H1 (cell line): ENCODE measurements at regions not wholly inside any gene's neighbourhood (a gene's known extent, or its start where the extent isn't known, plus 50 kb on each side); places are given as distances from the start of the nearest gene placed in this dataset.
A peak's percentile ranks its signal among the peaks of the same experiment; 100 is the strongest.

ENCODE experiments used
- CTCF ChIA-PET: fragments of 300-600 bp; sonication (Branson Sonifier 250); formaldehyde crosslinking; loops from one replicate; lab custom pipeline; 2021; ENCODE audit not compliant: partially characterized antibody; lab: Charles Lee
- POLR2A ChIA-PET: fragments of 300-600 bp; sonication (Branson Sonifier 250); formaldehyde crosslinking; loops from one replicate; lab custom pipeline; 2021; ENCODE audit warnings: inconsistent platforms; ENCODE audit not compliant: partially characterized antibody; lab: Charles Lee
- DNase-seq, 2 experiments: peaks; one replicate each; pipeline versions ENCODE4 v3.0.0 to v3.0.0-alpha.2; 2010 to 2022; ENCODE audit warnings: low spot score in 2 of 2, low read depth in 1 of 2, mixed read lengths in 1 of 2
- FAIRE-seq: peaks from 2 replicates; lab custom pipeline; 2011; peaks lifted over from hg19 to GRCh38; lab: Jason Lieb, UNC
- H2AFZ ChIP-seq: 2 replicates; pipeline ENCODE4 v1.8.1; 2012; ENCODE audit warnings: low read length, inconsistent platforms
- H2AK5ac ChIP-seq: 2 replicates; pipeline ENCODE4 v1.6.1; 2013; ENCODE audit warnings: low read depth, low read length
- H2BK120ac ChIP-seq: replicated peaks from 2 replicates; pipeline ENCODE3; 2013; ENCODE audit warnings: low read depth, low read length, inconsistent platforms
- H2BK12ac ChIP-seq: 2 replicates; pipeline ENCODE4 v1.6.1; 2013; ENCODE audit warnings: low read depth, low read length
- H2BK15ac ChIP-seq: 2 replicates; pipeline ENCODE4 v1.6.1; 2013; ENCODE audit warnings: low read length
- H2BK20ac ChIP-seq: 2 replicates; pipeline ENCODE4 v1.6.1; 2013; ENCODE audit warnings: low read length
- H2BK5ac ChIP-seq: 2 replicates; pipeline ENCODE4 v1.6.1; 2013; ENCODE audit warnings: low read depth, low read length
- H3K14ac ChIP-seq: 2 replicates; pipeline ENCODE4 v1.6.1; 2013; ENCODE audit warnings: inconsistent platforms; ENCODE audit not compliant: insufficient read length
- H3K18ac ChIP-seq: 2 replicates; pipeline ENCODE4 v1.6.1; 2013; ENCODE audit warnings: low read length; ENCODE audit errors: extremely low read depth
- H3K23ac ChIP-seq: 2 replicates; pipeline ENCODE4 v1.6.1; 2013; ENCODE audit warnings: inconsistent platforms; ENCODE audit not compliant: insufficient read length
- H3K23me2 ChIP-seq: 2 replicates; pipeline ENCODE4 v1.6.1; 2013; ENCODE audit warnings: low read depth, low read length
- H3K27ac ChIP-seq: 2 replicates; pipeline ENCODE4 v1.6.1; 2011; ENCODE audit warnings: low read depth, low read length, inconsistent platforms
- H3K27me3 ChIP-seq, 4 experiments: replicated peaks in 1 of 4; 1 replicate in 1 of 4; 2 replicates in 3 of 4; pipeline versions ENCODE4 v1.6.1 to v1.8.1; 2011 to 2013; ENCODE audit warnings: low read length in 3 of 4, mild to moderate bottlenecking in 3 of 4, inconsistent platforms in 2 of 4, mixed read lengths in 2 of 4, moderate library complexity in 1 of 4; ENCODE audit not compliant: control insufficient read depth in 3 of 4, insufficient read depth in 3 of 4; ENCODE audit errors: extremely low read depth in 1 of 4
- H3K36me3 ChIP-seq, 4 experiments: 2 replicates each; pipeline versions ENCODE4 v1.6.1 to v1.8.1; 2011 to 2013; ENCODE audit warnings: mild to moderate bottlenecking in 4 of 4, low read length in 3 of 4, moderate library complexity in 2 of 4, control low read depth in 1 of 4, inconsistent platforms in 1 of 4; ENCODE audit not compliant: insufficient read depth in 4 of 4, control insufficient read depth in 2 of 4
- H3K4ac ChIP-seq: replicated peaks from 2 replicates; pipeline ENCODE3; 2013; ENCODE audit warnings: low read length, low read depth, mixed read lengths, inconsistent platforms; ENCODE audit not compliant: insufficient read length
- H3K4me1 ChIP-seq, 4 experiments: replicated peaks in 1 of 4; 1 replicate in 1 of 4; 2 replicates in 3 of 4; pipeline versions ENCODE4 v1.6.1 to v1.8.1; 2011 to 2013; ENCODE audit warnings: low read length in 3 of 4, inconsistent platforms in 2 of 4, mixed read lengths in 1 of 4; ENCODE audit not compliant: insufficient read depth in 4 of 4, control insufficient read depth in 3 of 4
- H3K4me2 ChIP-seq, 2 experiments: 2 replicates each; pipeline versions ENCODE4 v1.6.1 to v1.8.1; 2011 to 2013; ENCODE audit warnings: low read depth in 2 of 2, low read length in 2 of 2, control low read depth in 1 of 2, inconsistent platforms in 1 of 2, mild to moderate bottlenecking in 1 of 2; ENCODE audit not compliant: insufficient read depth in 1 of 2
- H3K4me3 ChIP-seq, 4 experiments: fragments of 200-600, 300-600 bp in 1 of 4; sonication (generic), shearing (Covaris generic), sonication (Bioruptor Twin) in 1 of 4; 2 replicates each; pipeline versions ENCODE4 v1.5.1 to v1.8.1; 2011 to 2016; ENCODE audit warnings: low read length in 4 of 4, low read depth in 3 of 4, control low read depth in 2 of 4, inconsistent platforms in 2 of 4, mild to moderate bottlenecking in 2 of 4, mixed read lengths in 1 of 4, moderate library complexity in 1 of 4; ENCODE audit not compliant: insufficient read depth in 2 of 4; ENCODE audit errors: extremely low read depth in 1 of 4
- H3K56ac ChIP-seq: replicated peaks from 2 replicates; pipeline ENCODE3; 2013; ENCODE audit warnings: low read depth, mild to moderate bottlenecking, mixed read lengths, low read length, inconsistent platforms; ENCODE audit not compliant: insufficient read length
- H3K79me1 ChIP-seq: 2 replicates; pipeline ENCODE4 v1.6.1; 2013; ENCODE audit warnings: low read depth, low read length, control low read depth
- H3K79me2 ChIP-seq, 2 experiments: 2 replicates each; pipeline versions ENCODE4 v1.6.1 to v1.8.1; 2012 to 2013; ENCODE audit warnings: low read length in 2 of 2, mild to moderate bottlenecking in 2 of 2, inconsistent platforms in 1 of 2; ENCODE audit not compliant: insufficient read depth in 2 of 2, control insufficient read depth in 1 of 2
- H3K9ac ChIP-seq, 4 experiments: replicated peaks in 1 of 4; 1 replicate in 1 of 4; 2 replicates in 3 of 4; pipeline versions ENCODE4 v1.6.1 to v1.8.1; 2011 to 2013; ENCODE audit warnings: low read depth in 3 of 4, low read length in 3 of 4, control low read depth in 2 of 4, mild to moderate bottlenecking in 2 of 4, moderate library complexity in 2 of 4, inconsistent platforms in 1 of 4; ENCODE audit errors: extremely low read depth in 1 of 4
- H3K9me3 ChIP-seq, 2 experiments: 2 replicates each; pipeline versions ENCODE4 v1.6.1 to v1.8.1; 2012 to 2013; ENCODE audit warnings: mild to moderate bottlenecking in 2 of 2, moderate library complexity in 2 of 2, control low read depth in 1 of 2, inconsistent platforms in 1 of 2, low read depth in 1 of 2, low read length in 1 of 2, mixed read lengths in 1 of 2; ENCODE audit not compliant: insufficient read depth in 2 of 2
- H4K20me1 ChIP-seq, 2 experiments: replicated peaks in 1 of 2; 2 replicates each; pipeline versions ENCODE3 to v1.8.1; 2011 to 2013; ENCODE audit warnings: inconsistent platforms in 2 of 2, low read length in 2 of 2, mild to moderate bottlenecking in 1 of 2; ENCODE audit not compliant: insufficient read depth in 2 of 2, control insufficient read depth in 1 of 2
- H4K5ac ChIP-seq: 2 replicates; pipeline ENCODE4 v1.6.1; 2013; ENCODE audit warnings: low read length, low read depth, mixed read lengths, inconsistent platforms; ENCODE audit not compliant: insufficient read length
- H4K8ac ChIP-seq: 2 replicates; pipeline ENCODE4 v1.8.0; 2013; ENCODE audit warnings: mild to moderate bottlenecking, moderate library complexity, low read length, inconsistent platforms; ENCODE audit not compliant: insufficient read depth; ENCODE audit errors: extremely low read depth
- H4K91ac ChIP-seq: replicated peaks from 2 replicates; pipeline ENCODE3; 2013; ENCODE audit warnings: low read length, mixed read lengths, inconsistent platforms; ENCODE audit not compliant: insufficient read length
- BCL11A ChIP-seq, 2 experiments: IDR thresholded peaks; one replicate each; pipeline ENCODE4 v1.6.1; 2011; ENCODE audit warnings: low read depth in 2 of 2, low read length in 2 of 2, mild to moderate bottlenecking in 2 of 2
- CTCF ChIP-seq, 3 experiments: IDR thresholded peaks; 1 replicate in 2 of 3; 2 replicates in 1 of 3; pipeline versions ENCODE4 v1.5.1 to v1.6.1; 2011; ENCODE audit warnings: low read length in 3 of 3, mild to moderate bottlenecking in 3 of 3, inconsistent platforms in 2 of 3, low read depth in 1 of 3, moderate library complexity in 1 of 3; ENCODE audit not compliant: insufficient read depth in 1 of 3; ENCODE audit errors: control extremely low read depth in 1 of 3
- MAFK ChIP-seq: IDR thresholded peaks from 2 replicates; pipeline ENCODE4 v1.6.1; 2012; ENCODE audit warnings: low read depth, mild to moderate bottlenecking, improper control_type of control experiment, low read length
- RBBP5 ChIP-seq: IDR thresholded peaks from 2 replicates; pipeline ENCODE4 v1.7.1; 2012; ENCODE audit warnings: low read depth, mild to moderate bottlenecking, inconsistent platforms, low read length, moderate library complexity, borderline replicate concordance
- RXRA ChIP-seq: IDR thresholded peaks from 2 replicates; pipeline ENCODE4 v1.6.1; 2011; ENCODE audit warnings: low read depth, mild to moderate bottlenecking, low read length, moderate library complexity; ENCODE audit not compliant: insufficient read depth
- SP2 ChIP-seq: IDR thresholded peaks from 2 replicates; pipeline ENCODE4 v1.6.1; 2012; ENCODE audit warnings: mild to moderate bottlenecking, low read length, inconsistent platforms
- WGBS, 2 experiments: shearing (Covaris generic) in 1 of 2; methylation state at CpG; one replicate each; pipeline versions ENCODE4 v1.1.6 to v1.1.7; 2013 to 2015; ENCODE audit warnings: low lambda C conversion rate in 2 of 2, mixed read lengths in 2 of 2, inconsistent platforms in 1 of 2, low coverage in 1 of 2, missing lambda C conversion rate in 1 of 2; ENCODE audit not compliant: insufficient replicate concordance in 2 of 2, insufficient coverage in 1 of 2, insufficient read length in 1 of 2; ENCODE audit errors: extremely low coverage in 1 of 2, missing lambda C conversion rate in 1 of 2; 5-methylcytosine and 5-hydroxymethylcytosine counted together

- no peaks in the 10 kb centered on the region for H3K27me3 ChIP-seq
- 87% methylated on average over 2 of the region's 2 CpGs; no CpG with 5 or more reads in 1 of the 2 experiments for WGBS, 2 experiments
Observed at GRCh38 chr3:5732081-5732480, 544.6 kb downstream of the EDEM1 start.

More at GRCh38 chr3:5732081-5732480, 544.6 kb downstream of the EDEM1 start:
- no peaks in the 10 kb centered on the region for H3K79me2 ChIP-seq
- H4K20me1 ChIP-seq = no peaks in the 10 kb centered on the region
- H3K23ac ChIP-seq = no peak overlapping the region
- DNase-seq (no peak), FAIRE-seq (no peak)
- H2BK12ac ChIP-seq = no peak overlapping the region
- CTCF ChIA-PET = interaction anchor here (1.0 to 3.8 kb wide), 12 partner anchors 9 to 939 kb away, joined by 3 to 30 read pairs (median 4); no protein-coding TSS in a partner anchor
- H3K23me2 ChIP-seq = no peaks in the 10 kb centered on the region
- H3K4me2 ChIP-seq = no peak overlapping the region
- no peak overlapping the region for H3K27ac ChIP-seq
- H3K14ac ChIP-seq = no peak overlapping the region
- no peak overlapping the region for H3K4ac ChIP-seq
- no peak overlapping the region for H3K9ac ChIP-seq
- no peak overlapping the region for H3K4me3 ChIP-seq
- no peak overlapping the region for H2BK120ac ChIP-seq
- H4K91ac ChIP-seq = no peak overlapping the region
- no peaks in the 10 kb centered on the region; a peak in 1 of 4 replicates for H3K9me3 ChIP-seq
- H3K36me3 ChIP-seq = no peaks in the 10 kb centered on the region
- H2BK20ac ChIP-seq = no peak overlapping the region
- POLR2A ChIA-PET = no interaction called here
- TF ChIP-seq CTCF (IDR thresholded peaks at IDR 0.05; ENCODE audit: control extremely low read depth in 1 of 3, insufficient read depth in 1 of 3, low read depth in 1 of 3, low read length in 3 of 3) (no peak), MAFK (peak; percentile 44; the same call in 1 of the 2 replicates), BCL11A (IDR thresholded peaks at IDR 0.05; ENCODE audit: low read depth in 2 of 2, low read length in 2 of 2) (no peak), RXRA (no peak), SP2 (no peak), RBBP5 (no peak)
- no peak overlapping the region for H4K8ac ChIP-seq
- no peak overlapping the region for H2AK5ac ChIP-seq
- no peak overlapping the region for H3K56ac ChIP-seq
- no peak overlapping the region for H2AFZ ChIP-seq
- no peak overlapping the region for H2BK15ac ChIP-seq
- H3K4me1 ChIP-seq = no peaks in the 10 kb centered on the region
- no peaks in the 10 kb centered on the region for H3K79me1 ChIP-seq
- H2BK5ac ChIP-seq = no peak overlapping the region
- no peak overlapping the region for H4K5ac ChIP-seq
- H3K18ac ChIP-seq = no peak overlapping the region
